Heart left ventricle (tissue), 16 donors: ENCODE measurements at regions not wholly inside any gene's neighbourhood (a gene's known extent, or its start where the extent isn't known, plus 50 kb on each side); places are given as distances from the start of the nearest gene placed in this dataset.

Experiments
- ATAC-seq, 4 donors: fragments of 200-7000 bp; cut with Tn5 transposase; one replicate each; pipeline ENCODE4 v1.9.1; 2020 to 2022; ENCODE audit warnings: moderate library complexity in 4 of 4, mild to moderate bottlenecking in 3 of 4, moderate number of reproducible peaks in 1 of 4
- DNase-seq, 5 donors: peaks; one replicate each; pipeline ENCODE4 v3.0.0-alpha.2; 2020
- H3K27ac ChIP-seq, 12 donors: fragments of 200-600 bp; sonication (generic) in 4 of 12; one replicate each; pipeline versions ENCODE4 v1.5.0 to v1.8.0; 2016 to 2022; ENCODE audit warnings: mild to moderate bottlenecking in 2 of 12
- H3K27me3 ChIP-seq, 9 donors: fragments of 200-600 bp; sonication (generic) in 2 of 9; one replicate each; pipeline versions ENCODE4 v1.5.1 to v1.8.0; 2016 to 2022; ENCODE audit warnings: mild to moderate bottlenecking in 3 of 9
- H3K36me3 ChIP-seq, 9 donors: fragments of 200-600 bp; sonication (generic) in 2 of 9; one replicate each; pipeline versions ENCODE4 v1.5.0 to v1.8.0; 2018 to 2022; ENCODE audit warnings: mild to moderate bottlenecking in 2 of 9
- H3K4me1 ChIP-seq, 12 donors: fragments of 200-600 bp; sonication (generic) in 4 of 12; one replicate each; pipeline versions ENCODE4 v1.5.0 to v1.8.0; 2016 to 2022; ENCODE audit warnings: mild to moderate bottlenecking in 3 of 12
- H3K4me3 ChIP-seq, 12 donors: fragments of 200-600 bp; sonication (generic) in 4 of 12; one replicate each; pipeline versions ENCODE4 v1.5.0 to v1.8.0; 2017 to 2022; ENCODE audit warnings: mild to moderate bottlenecking in 9 of 12, moderate library complexity in 4 of 12
- H3K9me3 ChIP-seq, 12 donors: fragments of 200-600 bp; sonication (generic) in 4 of 12; one replicate each; pipeline versions ENCODE4 v1.5.0 to v1.8.0; 2016 to 2022; ENCODE audit warnings: mild to moderate bottlenecking in 1 of 12
- CTCF ChIP-seq, 12 donors: fragments of 200-600 bp; sonication (generic) in 4 of 12; IDR thresholded peaks; one replicate each; pipeline versions ENCODE4 v1.5.0 to v1.8.0; 2018 to 2022; ENCODE audit warnings: antibody characterized with exemption in 12 of 12, mild to moderate bottlenecking in 5 of 12
- POLR2A ChIP-seq, 2 donors: fragments of 450-650 bp; IDR thresholded peaks; one replicate each; pipeline ENCODE4 v1.6.1; 2017; ENCODE audit warnings: antibody characterized with exemption in 2 of 2, mild to moderate bottlenecking in 2 of 2, moderate library complexity in 2 of 2
- WGBS, 4 donors: extraction: QIAGEN DNeasy Blood & Tissue Kit in 2 of 4; methylation state at CpG; one replicate each; pipeline versions ENCODE4 v1.1.5 to v1.1.7; 2013 to 2018; 5-methylcytosine and 5-hydroxymethylcytosine counted together
- intact Hi-C, 10 donors: fragments of 100-400 bp; cut with DNase I; formaldehyde crosslinking; loops; one replicate each; pipeline versions ENCODE4 v1.11.1 to v1.14.2; 2022
- donor health status: ischemic (EF 13 %, LVEDD 7.1; RV severe dilation, severe dysfunction).
- donor health status: healthy with polysubstance abuse.
- donor health status: DM: no; HTN: yes; CAD: no.
- donor health status: DM: no; HTN: no; CAD: no.
- donor health status: ischemic (EF 25% LVEDD 6.9; RV normal size, moderate dysfunction).
- donor health status: ischemic (EF 25% LVEDD 5.7; RV mildly dilated, moderate dysfunction).
- donor health status: healthy.
- donor health status: DM: yes; HTN: yes; CAD: no.
- donor health status: ischemic (EF 35%, LVEDD 5.7; RV mildly dilated, moderate dysfunction).
- donor health status: nonischemic (EF 11% LVEDD 7.7; RV severe dilation, severe dysfunction).
- donor health status: DM: yes; HTN: yes; CAD: no.
- donor health status: PGD.
- donor health status: ischemic (EF 29% LVEDD 5.4; RV normal size, mild dysfunction).
- donor health status: nonischemic (EF 23%, LVEDD 6.1; RV moderate dilation, normal function).

- H3K36me3 ChIP-seq: no peaks in the 10 kb centered on the region
- no peak for DNase-seq
- H3K4me1 ChIP-seq: no peaks in the 10 kb centered on the region
- TF ChIP-seq POLR2A (IDR thresholded peaks at IDR 0.05) (no peak), CTCF (IDR thresholded peaks at IDR 0.05) (no peak)
- H3K27me3 ChIP-seq: peaks cover 0 to 19% (median 0%) of the 10 kb centered on the region in 9 donors
- intact Hi-C loops: no loop called here
- WGBS, 4 donors: 66 to 74% (median 72%) methylated on average over 5 of the region's 5 CpGs
- ATAC-seq: no peak
- H3K4me3 ChIP-seq: no peak overlapping the region
- H3K27ac ChIP-seq: no peak overlapping the region
- H3K9me3 ChIP-seq: no peaks in the 10 kb centered on the region
Measured at GRCh38 chrX:116010939-116011338, 159.6 kb upstream of the AGTR2 start.

GRCh38 chrX:116031331-116031730, 139.2 kb upstream of the AGTR2 start:
- intact Hi-C loops: no loop called here
- 47 to 59% (median 57%) methylated on average over 1 of the region's 1 CpG for WGBS, 4 donors
- H3K9me3 ChIP-seq: peaks cover 0 to 30% (median 0%) of the 10 kb centered on the region in 12 donors

More at GRCh38 chrX:116031331-116031730, 139.2 kb upstream of the AGTR2 start:
- Histone ChIP-seq H3K27ac (no peak overlapping the region), H3K4me1 (no peaks in the 10 kb centered on the region), H3K4me3 (no peak overlapping the region), H3K27me3 (peaks cover 0 to 6% (median 0%) of the 10 kb centered on the region in 9 donors), H3K36me3 (no peaks in the 10 kb centered on the region)
- ATAC-seq (no peak), DNase-seq (no peak)
- TF ChIP-seq POLR2A (IDR thresholded peaks at IDR 0.05) (no peak), CTCF (IDR thresholded peaks at IDR 0.05) (no peak)
